Urothelium cell line (cell line): ENCODE measurements at regions not wholly inside any gene's neighbourhood (a gene's known extent, or its start where the extent isn't known, plus 50 kb on each side); places are given as distances from the start of the nearest gene placed in this dataset.

Experiments used
- DNase-seq: peaks from one replicate; pipeline ENCODE4 v3.0.0; 2011; ENCODE audit warnings: low spot score, mixed read lengths
- FAIRE-seq: peaks from 2 replicates; lab custom pipeline; 2011; peaks lifted over from hg19 to GRCh38; lab: Jason Lieb, UNC

- DNase-seq (no peak), FAIRE-seq (no peak)
These were observed 780.8 kb upstream of the KLHL29 start for GRCh38 chr2:22604136-22604535.

- no peak for FAIRE-seq
- no peak for DNase-seq
These were observed 768.9 kb upstream of the KLHL29 start for GRCh38 chr2:22616031-22616430.

GRCh38 chr2:22623620-22624019, 761.4 kb upstream of the KLHL29 start:
- no peak for FAIRE-seq
- no peak for DNase-seq

GRCh38 chr2:22626621-22627020, 758.4 kb upstream of the KLHL29 start:
- DNase-seq (no peak), FAIRE-seq (no peak)

GRCh38 chr2:22628221-22628620, 756.8 kb upstream of the KLHL29 start:
- no peak for DNase-seq
- no peak for FAIRE-seq

- DNase-seq, result no peak
- no peak for FAIRE-seq
These were observed 756.1 kb upstream of the KLHL29 start for GRCh38 chr2:22628906-22629305.

GRCh38 chr2:22634167-22634566, 750.8 kb upstream of the KLHL29 start:
- FAIRE-seq (no peak), DNase-seq (no peak)

- FAIRE-seq (no peak), DNase-seq (no peak)
These were observed 728.6 kb upstream of the KLHL29 start for GRCh38 chr2:22656426-22656825.

- DNase-seq (no peak), FAIRE-seq (no peak)
These were observed 711.5 kb upstream of the KLHL29 start for GRCh38 chr2:22673529-22673928.

- no peak for DNase-seq
- no peak for FAIRE-seq
These were observed 701.1 kb upstream of the KLHL29 start for GRCh38 chr2:22683914-22684313.

- no peak for DNase-seq
- no peak for FAIRE-seq
These were observed 694.9 kb upstream of the KLHL29 start for GRCh38 chr2:22690096-22690495.

- DNase-seq (no peak), FAIRE-seq (no peak)
These were observed 693.3 kb upstream of the KLHL29 start for GRCh38 chr2:22691666-22692065.

- no peak for DNase-seq
- FAIRE-seq, result no peak
These were observed 692.2 kb upstream of the KLHL29 start for GRCh38 chr2:22692746-22693145.

GRCh38 chr2:22694300-22694699, 690.7 kb upstream of the KLHL29 start:
- DNase-seq (no peak), FAIRE-seq (no peak)

- DNase-seq (no peak), FAIRE-seq (no peak)
These were observed 690.1 kb upstream of the KLHL29 start for GRCh38 chr2:22694856-22695255.

- no peak for DNase-seq
- FAIRE-seq, result no peak
These were observed 687.8 kb upstream of the KLHL29 start for GRCh38 chr2:22697054-22697788.

GRCh38 chr2:22701561-22702160, 683.3 kb upstream of the KLHL29 start:
- no peak for DNase-seq
- FAIRE-seq, result no peak

GRCh38 chr2:22703286-22703920, 681.6 kb upstream of the KLHL29 start:
- FAIRE-seq (peak; percentile 72), DNase-seq (no peak)

- no peak for FAIRE-seq
These were observed 665.6 kb upstream of the KLHL29 start for GRCh38 chr2:22719396-22719795.

GRCh38 chr2:22729466-22729865, 655.5 kb upstream of the KLHL29 start:
- no peak for FAIRE-seq

More at GRCh38 chr2:22719396-22719795, 665.6 kb upstream of the KLHL29 start:
- DNase-seq, result no peak

GRCh38 chr2:22734373-22735045, 650.5 kb upstream of the KLHL29 start:
- FAIRE-seq (no peak), DNase-seq (no peak)

More at GRCh38 chr2:22729466-22729865, 655.5 kb upstream of the KLHL29 start:
- DNase-seq, result no peak

GRCh38 chr2:22737144-22737543, 647.8 kb upstream of the KLHL29 start:
- DNase-seq (no peak), FAIRE-seq (no peak)
